ENCODE measurements at regions not wholly inside any gene's neighbourhood (a gene's known extent, or its start where the extent isn't known, plus 50 kb on each side); places are given as distances from the start of the nearest gene placed in this dataset.

DNA sequence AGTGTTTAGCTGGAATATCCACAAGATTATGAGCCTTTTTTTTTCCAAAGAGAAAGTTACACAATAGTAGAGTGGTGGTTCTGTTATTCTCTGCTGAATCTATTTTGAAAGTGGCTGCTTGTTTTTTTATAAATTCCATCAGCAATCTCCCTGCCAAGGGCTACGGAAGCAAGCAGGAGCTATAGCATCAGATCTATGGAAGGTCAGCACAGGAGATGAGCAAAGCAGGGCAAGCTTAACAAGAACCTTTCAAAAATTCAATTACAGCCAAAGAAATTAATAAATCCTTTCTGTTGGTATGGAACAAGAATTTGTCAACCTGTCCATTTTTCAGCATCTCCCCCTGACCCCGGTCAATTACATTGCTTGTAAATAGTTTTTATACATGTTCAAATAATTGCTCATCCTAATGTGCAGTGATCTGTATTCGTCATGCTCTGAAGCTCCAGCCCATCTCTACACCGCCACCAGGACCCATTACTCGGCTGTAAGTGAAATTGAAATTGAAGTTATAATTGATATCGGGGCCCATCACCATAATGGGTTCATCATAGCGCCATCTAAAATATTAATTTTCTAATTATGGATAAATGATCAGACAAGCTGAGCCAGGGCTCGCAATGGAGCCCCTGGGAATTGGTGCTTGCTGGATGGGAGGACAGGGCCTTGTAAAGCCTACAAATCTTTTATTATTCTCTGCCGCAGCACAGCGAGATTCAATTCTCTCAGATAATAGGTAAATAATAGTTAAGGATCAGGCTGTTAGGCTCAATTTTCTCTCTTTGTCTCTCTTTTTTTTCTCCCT, 215.1 kb downstream of the ATG4C start:
- in situ Hi-C loops (cut with MboI) (no loop called here), intact Hi-C loops (cut with micrococcal nuclease; ENCODE audit: unreplicated experiment) (no loop called here)
- no peak for TF ChIP-seq ZNF384 (IDR thresholded peaks at IDR 0.05; ENCODE audit: borderline replicate concordance, low read depth, low read length)
- TF ChIP-seq, protein P1, sequence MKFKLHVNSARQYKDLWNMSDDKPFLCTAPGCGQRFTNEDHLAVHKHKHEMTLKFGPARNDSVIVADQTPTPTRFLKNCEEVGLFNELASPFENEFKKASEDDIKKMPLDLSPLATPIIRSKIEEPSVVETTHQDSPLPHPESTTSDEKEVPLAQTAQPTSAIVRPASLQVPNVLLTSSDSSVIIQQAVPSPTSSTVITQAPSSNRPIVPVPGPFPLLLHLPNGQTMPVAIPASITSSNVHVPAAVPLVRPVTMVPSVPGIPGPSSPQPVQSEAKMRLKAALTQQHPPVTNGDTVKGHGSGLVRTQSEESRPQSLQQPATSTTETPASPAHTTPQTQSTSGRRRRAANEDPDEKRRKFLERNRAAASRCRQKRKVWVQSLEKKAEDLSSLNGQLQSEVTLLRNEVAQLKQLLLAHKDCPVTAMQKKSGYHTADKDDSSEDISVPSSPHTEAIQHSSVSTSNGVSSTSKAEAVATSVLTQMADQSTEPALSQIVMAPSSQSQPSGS (IDR thresholded peaks at IDR 0.05; ENCODE audit: low read length), result no peak
- TF ChIP-seq RCOR1 (conservative IDR thresholded peaks at IDR 0.05; ENCODE audit: low read depth, low read length), result no peak
- TF ChIP-seq ZBED1 (IDR thresholded peaks at IDR 0.05; ENCODE audit: borderline replicate concordance), result no peak
- no peak for TF ChIP-seq SPI1 (IDR thresholded peaks at IDR 0.05; ENCODE audit: borderline replicate concordance, insufficient read depth, low read depth, low read length)
- TF ChIP-seq LARP7 (IDR thresholded peaks at IDR 0.05), result no peak
- TF ChIP-seq NFXL1 (IDR thresholded peaks at IDR 0.05; ENCODE audit: borderline replicate concordance), result no peak
- no peak for TF ChIP-seq SMAD1 (IDR thresholded peaks at IDR 0.05; ENCODE audit: low read depth, partially characterized antibody)
- TF ChIP-seq ATF7 (IDR thresholded peaks at IDR 0.05; ENCODE audit: low read depth), result no peak
- no peak for TF ChIP-seq MTA3 (IDR thresholded peaks at IDR 0.05; ENCODE audit: borderline replicate concordance, low read length)
- TF ChIP-seq CEBPB (IDR thresholded peaks at IDR 0.05; ENCODE audit: borderline replicate concordance in 1 of 2, low read depth in 2 of 2, low read length in 2 of 2), result no peak
- no peak for TF ChIP-seq CBX5 (IDR thresholded peaks at IDR 0.05; ENCODE audit: low read depth)
- no peak for TF ChIP-seq DPF2 (IDR thresholded peaks at IDR 0.05)
- no peak for TF ChIP-seq CBX3 (IDR thresholded peaks at IDR 0.05; ENCODE audit: borderline replicate concordance, low read depth)
- TF ChIP-seq BRCA1 (IDR thresholded peaks at IDR 0.05; ENCODE audit: low read depth, low read length), result no peak
- TF ChIP-seq YY1 (IDR thresholded peaks at IDR 0.05; ENCODE audit: low read depth, low read length), result no peak
- TF ChIP-seq CREM (IDR thresholded peaks at IDR 0.05; ENCODE audit: low read depth), result no peak
- TF ChIP-seq CBFB (IDR thresholded peaks at IDR 0.05; ENCODE audit: low read depth), result no peak
- no peak for TF ChIP-seq PAX8 (IDR thresholded peaks at IDR 0.05)
- ChIA-PET POLR2A (no interaction called here), SMC1A (ENCODE audit: uncharacterized antibody, unreplicated experiment) (interaction anchor here (0.7 kb wide), 1 partner anchor 25 kb away, joined by 3 read pairs; no protein-coding TSS in a partner anchor), CTCF (interaction anchor here (0.6 kb wide), 1 partner anchor 33 kb away, joined by 3 read pairs; no protein-coding TSS in a partner anchor), RAD21 (ENCODE audit: unreplicated experiment) (no interaction called here)
- no peaks in the 10 kb centered on the region for H3K4me1 ChIP-seq (ENCODE audit: control insufficient read depth, insufficient read depth, low read length)
- no TSS peak for BruUV-seq (replicated peaks)
- H4K20me1 ChIP-seq (ENCODE audit: control insufficient read depth, insufficient read depth), result no peaks in the 10 kb centered on the region
- no peak for FAIRE-seq
- no peaks in the 10 kb centered on the region for H3K36me3 ChIP-seq (ENCODE audit: control insufficient read depth in 2 of 2, insufficient read depth in 2 of 2, low read length in 1 of 2)
- H3K9me3 ChIP-seq (replicated peaks; ENCODE audit: control insufficient read depth, insufficient read depth, low read length), result no peaks in the 10 kb centered on the region
- H3K27me3 ChIP-seq (replicated peaks in 1 of 2; ENCODE audit: control insufficient read depth in 2 of 2, insufficient read depth in 2 of 2, low read length in 1 of 2), result peaks cover 0 to 1% of the 10 kb centered on the region in 2 experiments; a peak in 2 of 4 replicates
- no peak overlapping the region for H3K4me3 ChIP-seq
- H3K4me2 ChIP-seq (ENCODE audit: control insufficient read depth, insufficient read depth), result no peak overlapping the region
- no peak overlapping the region for H2AFZ ChIP-seq (ENCODE audit: control insufficient read depth, low read depth, low read length)
- WGBS (ENCODE audit: insufficient coverage, insufficient replicate concordance, low lambda C conversion rate, missing lambda C conversion rate), result 42% methylated on average over 10 of the region's 10 CpGs
- DNase-seq (ENCODE audit: low read depth, low spot score), result no peak
- no peak for ATAC-seq
- H3K9ac ChIP-seq (ENCODE audit: control insufficient read depth, insufficient read depth, low read length), result no peak overlapping the region
- H3K79me2 ChIP-seq (ENCODE audit: control insufficient read depth, insufficient read depth, low read length), result no peaks in the 10 kb centered on the region
- no peak overlapping the region for H3K27ac ChIP-seq (ENCODE audit: control insufficient read depth, insufficient read depth)
